HG03139 (cell line): ENCODE measurements at regions not wholly inside any gene's neighbourhood (a gene's known extent, or its start where the extent isn't known, plus 50 kb on each side); places are given as distances from the start of the nearest gene placed in this dataset.
"Not testable (repeated sequence)": the region's sequence is repeated elsewhere in the genome, so short reads cannot be mapped to it uniquely, and the experiment has no call there.

ENCODE experiments used
- ATAC-seq: cut with Tn5 transposase; IDR thresholded peaks from one replicate; pipeline ENCODE4 v1.9.1; 2021; ENCODE audit not compliant: unreplicated experiment

DNA sequence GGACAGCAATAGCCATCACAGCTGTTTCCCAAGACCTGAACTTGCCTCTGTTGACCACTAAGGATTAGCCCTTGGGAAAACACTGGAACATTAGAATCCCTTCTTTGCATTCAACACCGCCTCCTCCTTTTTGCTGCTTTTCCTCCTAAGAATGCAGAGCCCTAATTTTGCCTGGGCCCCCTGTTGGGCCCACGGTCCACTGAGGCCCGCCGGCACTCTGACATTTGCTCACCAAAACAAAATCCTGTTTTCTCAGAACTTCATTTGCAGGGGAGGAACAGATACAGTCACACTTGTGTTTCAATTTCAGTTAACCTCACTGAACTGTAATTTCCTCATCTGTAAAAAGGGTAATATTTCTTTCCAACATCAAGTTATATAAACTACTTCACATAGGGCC is 116.0 kb upstream of the JARID2 start:
- ATAC-seq: no peak

DNA sequence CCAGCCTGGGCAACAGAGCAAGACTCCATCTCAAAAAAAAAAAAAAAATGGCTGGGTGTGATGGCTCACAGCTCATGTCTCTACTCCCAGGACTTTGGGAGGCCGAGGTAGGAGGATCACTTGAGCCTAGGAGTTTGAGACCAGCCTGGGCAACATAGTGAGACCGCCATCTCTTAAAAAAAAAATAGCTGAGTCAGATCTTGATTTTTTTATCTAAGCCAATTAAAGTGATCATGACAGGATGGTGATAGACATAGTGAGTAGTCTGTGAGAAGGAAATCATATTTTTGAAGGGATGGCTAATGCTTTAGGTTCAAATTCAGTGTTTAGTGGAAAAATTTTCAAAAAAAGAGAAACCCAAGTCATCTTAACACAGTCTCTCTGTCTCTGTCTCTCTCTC is 114.6 kb upstream of the JARID2 start:
- ATAC-seq: no peak

DNA sequence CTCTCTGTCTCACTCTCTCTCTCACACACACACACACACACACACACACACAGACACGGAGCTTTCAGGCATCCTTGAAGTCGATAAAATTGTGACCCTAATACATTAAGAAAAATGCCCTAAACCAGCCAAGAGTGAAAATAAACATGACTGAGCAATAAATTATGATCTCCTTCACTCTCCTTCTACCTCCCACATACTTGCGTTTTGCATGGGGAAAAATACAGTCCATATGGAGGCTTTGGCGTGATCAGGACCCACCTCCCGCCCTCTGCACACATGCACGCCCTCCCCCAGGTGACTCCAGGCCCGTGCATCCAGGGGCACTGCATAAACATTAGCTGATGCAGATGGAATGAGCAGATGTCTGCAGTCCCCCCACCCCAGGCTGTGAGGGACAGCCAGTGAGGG is 114.2 kb upstream of the JARID2 start:
- ATAC-seq: no peak

DNA sequence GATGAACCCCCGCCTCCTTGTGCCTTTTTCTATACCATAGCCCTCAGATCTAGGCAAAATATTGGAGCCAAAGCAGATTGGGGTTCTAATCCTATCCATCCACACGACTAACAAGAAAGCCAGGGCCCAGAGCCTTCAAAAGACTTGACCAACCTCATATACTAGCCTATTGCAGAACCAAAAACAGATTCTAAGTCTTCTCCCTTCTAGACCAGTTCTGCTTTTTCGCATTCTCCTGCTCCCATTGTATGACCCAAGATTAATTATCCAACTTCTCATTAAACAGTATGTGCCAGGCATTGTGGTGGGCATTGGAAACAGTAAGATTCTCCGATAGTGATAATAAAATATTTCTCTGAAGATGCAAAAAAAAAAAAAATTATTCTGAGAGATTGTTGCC is 113.7 kb upstream of the JARID2 start:
- ATAC-seq: no peak

DNA sequence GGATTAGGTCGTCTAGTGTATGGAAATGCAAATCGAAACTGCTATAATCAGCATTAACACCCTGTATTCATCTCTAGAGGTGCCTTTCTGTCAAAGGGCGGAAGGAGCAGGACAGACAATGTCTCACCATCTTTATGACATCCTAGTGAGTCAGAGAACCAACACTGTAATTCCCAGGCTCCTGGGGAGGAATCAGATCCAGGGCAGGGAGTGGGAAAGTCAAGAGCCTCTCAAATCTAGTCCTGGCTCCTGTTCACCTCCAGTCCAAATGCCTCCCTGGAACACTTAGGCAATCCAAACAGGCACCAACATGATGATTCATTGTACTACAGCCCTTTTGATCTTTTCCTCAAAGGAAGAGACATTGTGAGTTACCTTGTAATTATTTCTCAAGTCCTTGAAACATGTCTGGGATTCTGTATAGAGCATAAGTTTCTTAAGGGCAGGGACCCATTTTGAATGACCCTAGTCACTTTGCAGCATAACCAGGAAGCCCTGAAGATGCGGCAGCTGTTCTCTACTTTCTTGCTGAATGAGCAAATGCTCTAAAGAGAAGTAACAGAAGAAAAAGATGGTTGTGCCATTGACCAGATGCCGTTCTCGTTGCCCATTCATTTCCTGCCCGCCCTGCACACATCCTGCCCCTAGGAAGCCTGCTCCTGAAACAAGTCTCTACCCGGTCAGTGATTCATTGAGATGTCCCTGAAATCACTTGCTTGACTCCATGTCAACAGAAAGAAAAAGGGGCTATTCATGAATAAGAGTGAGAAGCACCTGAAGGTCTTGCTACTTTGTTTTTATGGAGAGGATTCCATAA is 112.8 kb upstream of the JARID2 start:
- ATAC-seq: no peak

DNA sequence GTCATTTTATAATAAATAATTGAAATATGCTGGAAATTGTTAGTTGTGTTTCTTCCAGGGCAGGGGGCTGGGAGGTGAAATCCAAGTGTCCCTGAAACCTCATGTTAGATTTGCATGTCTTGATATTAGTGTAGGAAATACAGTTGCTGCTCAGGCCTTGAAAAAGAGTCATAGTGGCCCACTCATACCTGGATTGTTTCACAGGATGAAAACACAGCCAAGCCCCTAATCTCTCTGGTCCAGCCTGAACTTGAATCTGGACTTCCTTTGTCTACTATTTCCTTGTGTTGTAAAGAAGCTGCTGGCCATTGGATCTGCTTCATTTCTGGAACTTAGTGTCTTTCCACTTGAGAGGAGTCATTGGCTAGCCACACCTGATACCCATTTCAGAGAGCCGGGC is 108.8 kb upstream of the JARID2 start:
- ATAC-seq: no peak

DNA sequence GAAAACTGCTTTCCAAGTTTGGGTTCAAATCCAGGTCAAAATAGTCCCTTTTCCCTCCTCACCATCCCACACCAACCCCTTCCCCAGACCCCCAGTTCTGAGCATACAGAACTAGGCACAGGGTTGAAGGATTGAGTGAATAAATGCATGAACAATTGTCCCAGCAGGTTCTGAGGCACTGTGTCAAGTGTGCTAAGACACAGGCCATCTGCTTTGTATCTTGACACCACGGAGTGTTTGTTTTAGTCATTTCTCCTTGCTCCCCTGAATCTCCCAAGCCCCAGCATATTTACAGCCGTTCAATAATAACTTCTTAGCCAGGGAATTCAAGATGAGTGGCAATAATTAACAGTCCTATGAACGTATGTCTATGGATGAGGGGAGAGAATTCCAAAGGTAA is 102.8 kb upstream of the JARID2 start:
- ATAC-seq: no peak

DNA sequence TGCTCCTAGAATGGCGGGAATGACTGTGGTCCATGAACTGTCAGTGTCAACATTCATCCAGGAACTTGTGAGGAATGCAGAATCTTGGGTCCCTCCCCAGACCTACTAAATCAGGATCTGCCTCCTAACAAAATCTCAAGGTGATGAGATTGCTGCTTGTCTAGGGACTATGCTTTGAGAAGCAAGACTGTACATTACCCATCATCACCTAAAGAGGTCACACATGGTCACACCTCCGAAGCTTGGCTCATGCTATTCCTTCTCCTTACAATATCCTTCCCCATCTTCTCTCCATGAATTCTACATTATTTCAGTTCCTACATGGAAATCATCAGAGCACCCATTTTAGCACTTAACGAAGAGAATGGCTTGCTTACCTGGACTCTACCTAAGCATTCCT is 102.3 kb upstream of the JARID2 start:
- ATAC-seq: no peak

DNA sequence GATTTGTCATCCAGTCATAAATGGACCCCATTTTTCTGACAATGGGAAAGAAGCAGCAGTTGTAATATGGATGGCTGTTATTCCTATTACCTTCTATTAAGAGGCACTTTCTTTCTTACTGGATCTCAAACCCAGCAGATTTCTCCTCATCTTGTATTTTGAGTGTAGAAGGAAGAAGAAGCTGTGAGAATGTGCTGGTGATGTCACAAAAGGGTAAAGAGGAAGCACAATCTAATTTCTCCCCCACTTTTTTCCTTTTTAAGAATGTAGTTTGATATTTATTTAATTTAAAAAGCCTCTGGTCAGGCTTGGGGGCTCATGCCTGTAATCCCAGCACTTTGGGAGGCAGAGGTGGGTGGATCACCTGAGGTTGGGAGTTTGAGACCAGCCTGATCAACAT is 100.0 kb upstream of the JARID2 start:
- no peak for ATAC-seq

DNA sequence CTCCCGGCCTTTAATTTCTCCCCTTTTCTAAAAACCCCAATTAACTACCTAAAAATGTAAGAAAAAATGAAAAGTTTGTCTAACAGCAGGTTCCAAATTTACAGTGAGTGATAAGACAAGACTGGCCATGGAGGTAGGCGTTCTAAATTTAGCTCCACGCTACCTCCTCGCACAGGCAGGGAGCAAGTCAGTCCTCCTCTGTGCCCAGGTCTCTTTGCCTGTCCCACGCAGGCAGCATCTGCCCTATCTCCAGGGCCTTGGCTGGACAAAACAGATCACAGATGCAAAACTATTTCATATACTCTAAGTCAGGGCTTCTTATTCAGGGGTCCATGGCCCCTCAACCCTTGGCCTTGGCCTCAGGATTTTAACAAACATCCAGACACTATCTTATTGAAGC is 98.0 kb upstream of the JARID2 start:
- no peak for ATAC-seq

DNA sequence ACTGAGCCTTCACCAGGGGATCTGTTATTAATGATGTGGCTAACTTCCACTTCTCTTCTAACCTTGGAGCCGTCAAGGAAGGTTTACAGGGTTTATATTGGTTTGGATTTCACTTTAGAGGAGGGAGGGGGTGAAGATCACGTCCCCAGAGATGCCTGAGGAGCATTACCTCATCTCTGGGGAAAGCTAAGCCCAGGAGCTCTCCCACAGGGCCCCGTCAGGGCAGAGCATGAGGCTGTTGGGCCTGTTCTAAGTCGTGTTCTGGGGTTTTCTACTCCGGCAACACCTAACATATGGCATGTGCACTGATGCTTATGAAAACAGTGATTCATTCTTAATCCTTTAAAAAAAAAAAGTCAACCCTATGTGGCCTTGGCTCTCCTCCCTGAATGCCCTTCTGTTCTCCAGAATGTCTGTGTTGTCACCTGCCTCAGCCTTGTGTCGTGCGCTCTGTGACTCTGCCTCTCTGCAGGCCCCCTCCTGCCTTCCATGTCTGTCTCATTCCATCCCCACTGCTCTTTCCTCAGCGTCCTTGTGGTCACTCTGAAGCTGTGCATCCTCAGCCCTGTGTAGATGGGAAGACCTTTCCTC is 97.4 kb upstream of the JARID2 start:
- ATAC-seq: no peak

DNA sequence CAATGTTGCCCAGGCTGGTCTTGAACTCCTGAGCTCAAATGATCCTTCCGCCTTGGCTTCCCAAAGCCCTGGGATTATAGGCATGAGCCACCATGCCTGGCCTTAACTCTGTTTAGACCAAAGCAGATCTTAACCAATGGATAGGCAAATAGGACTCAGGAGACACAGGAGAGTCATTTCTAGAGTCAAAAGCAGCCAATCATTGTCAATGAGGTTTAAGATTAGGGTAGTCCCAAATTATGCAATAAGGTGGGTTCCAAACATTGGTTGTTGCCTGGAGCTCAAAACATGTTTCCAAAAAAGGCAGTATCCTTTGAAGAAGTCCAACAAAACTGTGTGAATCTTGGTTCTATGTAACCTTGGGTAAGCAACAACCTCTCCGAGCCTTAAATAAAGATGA is 95.7 kb upstream of the JARID2 start:
- ATAC-seq: no peak

DNA sequence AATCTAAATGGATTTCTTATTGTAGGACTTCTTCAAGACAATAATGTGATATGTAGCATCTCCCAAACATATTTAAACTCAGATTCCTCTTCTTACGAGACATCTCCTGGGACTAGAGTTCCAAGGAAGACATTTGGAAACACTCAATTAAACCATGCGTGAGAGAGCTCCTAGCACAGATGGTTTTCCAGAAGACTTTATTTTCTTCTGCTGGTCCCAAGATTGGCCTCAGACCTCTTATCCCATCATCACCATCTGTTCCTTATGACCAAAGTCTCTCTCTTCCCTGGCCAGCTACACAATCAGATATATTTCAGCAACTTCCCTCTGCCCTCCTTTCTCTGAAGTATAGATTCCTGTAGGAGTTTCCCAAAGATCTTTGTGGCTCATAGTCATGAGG is 93.2 kb upstream of the JARID2 start:
- ATAC-seq: no peak

DNA sequence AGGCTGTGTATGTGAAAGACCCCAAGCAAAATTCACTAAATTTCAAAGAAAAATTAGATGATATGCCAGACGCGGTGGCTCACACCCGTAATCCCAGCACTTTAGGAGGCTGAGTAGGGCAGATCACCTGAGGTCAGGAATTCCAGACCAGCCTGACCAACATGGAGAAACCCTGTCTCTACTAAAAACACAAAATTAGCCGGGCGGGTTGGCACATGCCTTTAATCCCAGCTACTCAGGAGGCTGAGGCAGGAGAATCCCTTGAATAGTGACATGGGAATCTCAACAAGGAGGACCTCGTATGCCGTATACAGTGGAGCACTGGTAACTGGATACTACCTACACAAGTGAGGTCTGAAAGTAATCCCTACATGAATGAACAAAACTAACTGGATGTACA is 92.7 kb upstream of the JARID2 start:
- ATAC-seq: no peak

DNA sequence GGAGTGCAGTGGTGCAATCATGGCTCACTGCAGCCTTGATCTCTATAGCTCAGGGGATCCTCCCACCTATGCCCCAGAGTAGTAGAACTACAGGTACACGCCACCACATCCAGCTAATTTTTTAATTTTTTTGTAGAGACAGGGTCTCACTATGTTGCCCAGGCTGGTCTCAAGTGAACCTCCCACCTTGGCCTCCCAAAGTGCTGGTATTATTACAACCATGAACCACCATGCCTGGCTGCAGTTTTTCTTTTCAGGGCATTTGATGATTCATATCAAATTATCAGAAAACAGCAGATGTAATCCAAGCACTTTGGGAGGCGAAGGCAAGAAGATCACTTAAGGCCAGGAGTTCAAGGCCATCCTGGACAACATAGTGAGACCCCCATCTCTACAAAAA is 88.4 kb upstream of the JARID2 start:
- ATAC-seq: no peak

DNA sequence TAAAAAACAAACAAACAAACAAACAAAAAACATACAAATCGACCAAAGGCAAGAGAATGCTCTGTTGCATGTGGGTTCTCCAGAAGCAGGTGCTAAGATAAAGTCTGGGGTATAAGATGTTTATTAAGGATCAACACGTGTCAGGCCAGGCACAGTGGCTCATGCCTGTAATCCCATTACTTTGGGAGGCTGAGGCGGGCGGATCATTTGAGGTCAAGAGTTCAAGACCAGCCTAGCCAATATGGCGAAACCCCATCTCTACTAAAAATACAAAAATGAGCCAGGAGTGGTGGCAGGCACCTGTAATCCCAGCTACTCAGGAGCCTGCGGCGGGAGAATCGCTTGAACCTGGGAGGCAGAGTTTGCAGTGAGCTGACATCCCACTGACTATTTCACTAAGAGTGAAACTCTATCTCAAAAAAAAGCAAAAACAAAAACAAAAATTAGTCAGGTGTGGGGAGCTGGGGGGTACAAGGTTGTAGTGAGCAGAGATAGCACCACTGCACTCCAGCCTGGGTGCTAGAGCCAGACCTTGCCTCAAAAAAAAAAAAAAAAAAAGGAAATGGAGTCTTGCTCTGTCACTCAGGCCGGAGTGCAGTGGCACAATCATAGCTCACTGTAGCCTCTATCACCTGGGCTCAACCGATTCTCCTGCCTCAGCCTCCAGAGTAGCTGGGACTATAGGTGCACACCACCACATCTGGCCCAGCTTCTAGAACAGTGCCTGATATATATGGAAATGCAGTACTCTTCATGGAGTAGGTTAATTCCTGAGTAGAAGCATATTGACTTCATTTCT is 86.8 kb upstream of the JARID2 start:
- ATAC-seq: no peak

DNA sequence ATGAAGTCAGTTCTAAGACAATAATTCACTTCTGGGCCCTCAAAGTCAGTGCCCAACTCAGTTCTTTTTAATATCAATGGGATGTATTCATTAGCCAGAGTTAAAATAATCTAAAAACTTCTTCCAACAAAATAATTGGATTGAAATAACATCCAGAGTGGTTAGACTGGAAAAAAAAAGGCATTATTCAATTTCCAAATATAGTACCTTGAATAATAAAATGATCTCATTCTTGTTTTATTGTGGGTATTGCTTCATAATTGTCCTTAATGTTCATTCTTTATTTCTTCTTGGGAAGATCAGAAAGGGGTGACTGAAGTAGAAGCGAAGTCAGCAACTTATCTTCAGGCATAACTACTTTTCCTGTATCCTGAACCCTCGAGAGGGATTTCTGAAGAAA is 85.1 kb upstream of the JARID2 start:
- no peak for ATAC-seq

DNA sequence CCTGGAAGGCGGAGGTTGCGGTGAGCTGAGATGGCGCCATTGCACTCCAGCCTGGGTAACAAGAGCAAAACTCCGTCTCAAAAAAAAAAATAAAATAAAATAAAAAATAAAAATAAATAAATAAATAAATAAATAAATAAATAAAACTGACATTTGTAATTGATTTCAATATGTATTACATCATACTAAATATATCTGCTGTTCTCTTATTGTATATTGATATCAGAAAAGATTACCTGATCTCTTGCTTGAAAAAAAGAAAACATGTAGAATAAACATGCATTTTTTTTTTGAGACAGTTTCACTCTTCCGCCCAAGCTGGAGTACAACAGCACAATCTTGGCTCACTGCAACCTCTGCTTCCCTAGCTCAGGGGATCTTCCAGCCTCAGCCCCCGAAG is 81.0 kb upstream of the JARID2 start:
- not testable (repeated sequence) for ATAC-seq

DNA sequence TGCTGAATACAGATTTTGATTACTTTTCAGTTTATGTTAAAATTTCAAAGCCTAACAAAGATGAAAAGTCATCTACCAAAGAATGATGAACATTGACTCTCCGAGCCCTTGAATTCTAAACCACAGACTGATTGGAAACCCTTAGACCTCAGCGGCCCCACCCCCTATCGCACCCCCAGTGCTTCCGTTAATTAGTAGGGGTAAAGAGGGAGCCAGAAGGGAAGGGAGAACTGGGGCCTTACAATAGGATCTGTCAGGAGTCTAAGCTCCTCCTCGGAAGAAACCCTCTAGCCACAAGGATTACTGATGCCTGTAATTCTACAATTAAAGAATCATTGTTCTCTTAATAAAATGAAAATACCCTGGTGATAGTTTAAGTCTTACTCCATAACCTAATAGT is 79.7 kb upstream of the JARID2 start:
- ATAC-seq: no peak

DNA sequence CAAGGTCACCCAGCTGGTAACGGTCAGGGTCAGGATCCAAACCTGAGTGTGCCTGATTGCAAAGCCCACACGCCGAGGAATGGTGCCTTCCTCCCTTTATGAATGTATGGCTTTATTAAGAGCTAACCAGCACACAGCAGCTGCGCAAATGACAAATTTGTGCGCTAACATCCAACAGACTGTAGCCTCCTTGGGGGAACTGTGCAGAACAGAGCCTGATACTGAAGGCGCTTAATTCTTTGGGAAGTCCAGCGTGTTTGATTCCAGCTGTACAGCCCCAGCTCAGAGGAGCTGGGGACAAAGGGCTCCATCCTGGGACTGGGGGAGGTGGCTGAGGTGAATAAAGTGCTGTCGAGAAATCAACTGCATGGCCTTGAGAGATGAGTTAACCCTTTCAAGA is 75.7 kb upstream of the JARID2 start:
- no peak for ATAC-seq

DNA sequence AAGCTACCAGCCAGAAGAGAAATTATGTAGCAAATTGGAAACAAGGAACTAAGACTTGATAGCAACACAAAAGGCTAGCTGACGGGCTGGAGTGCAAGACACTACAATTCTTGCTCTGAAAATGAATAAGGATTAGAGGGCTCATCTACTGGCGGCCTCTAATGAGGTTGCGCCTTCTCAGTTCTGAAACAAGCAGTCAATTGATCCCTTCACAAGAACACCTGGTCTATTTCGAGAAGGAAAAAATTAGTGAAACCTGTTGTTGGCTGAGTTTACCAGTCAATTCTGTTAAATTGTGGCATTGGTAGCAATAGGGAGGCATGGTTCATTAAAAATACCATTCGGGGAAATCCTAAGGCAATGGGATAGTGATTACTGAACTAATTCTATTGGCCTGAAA is 74.8 kb upstream of the JARID2 start:
- ATAC-seq: no peak

DNA sequence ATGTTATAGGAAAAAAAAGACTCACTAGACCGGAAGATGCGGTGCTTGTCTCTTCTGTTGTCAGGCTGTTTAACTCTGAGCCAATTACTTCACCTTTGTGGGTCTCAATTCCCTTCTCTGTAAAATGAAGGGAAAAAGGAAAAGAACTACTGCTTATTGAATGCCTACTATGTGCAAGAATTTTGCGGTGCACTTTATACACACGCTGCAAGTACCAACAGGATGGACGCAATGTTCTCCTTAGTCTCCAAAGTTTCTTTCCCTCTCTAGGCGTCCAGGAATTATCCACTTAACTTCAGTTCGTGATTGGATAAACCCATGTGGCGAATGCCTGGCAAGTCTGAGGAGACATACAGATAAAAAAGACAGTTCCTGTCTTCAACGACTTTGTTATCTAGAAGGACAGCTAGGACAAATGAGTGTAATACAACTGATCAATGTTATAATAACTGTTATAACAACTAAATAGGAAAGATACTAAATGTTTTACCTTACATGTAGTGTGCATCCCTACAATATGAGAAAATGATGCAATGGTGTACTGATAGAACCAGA is 69.0 kb upstream of the JARID2 start:
- ATAC-seq: no peak
